ENCODE measurements at regions not wholly inside any gene's neighbourhood (a gene's known extent, or its start where the extent isn't known, plus 50 kb on each side); places are given as distances from the start of the nearest gene placed in this dataset.

- no peak for DNase-seq
These were observed 75.8 kb downstream of the DAD1 start for GRCh38 chr14:22513066-22513812.

- no peak for DNase-seq
These were observed 76.8 kb downstream of the DAD1 start for GRCh38 chr14:22512106-22512814.

GRCh38 chr14:22510527-22511110 is 78.4 kb downstream of the DAD1 start:
- DNase-seq = no peak

- no peak for DNase-seq
These were observed 79.2 kb downstream of the DAD1 start for GRCh38 chr14:22509751-22510300.

- no peak for DNase-seq
These were observed 79.9 kb downstream of the DAD1 start for GRCh38 chr14:22509036-22509709.

- DNase-seq = no peak
These were observed 80.4 kb downstream of the DAD1 start for GRCh38 chr14:22508662-22509035.

- DNase-seq = no peak
These were observed 80.9 kb downstream of the DAD1 start for GRCh38 chr14:22508150-22508457.

GRCh38 chr14:22506778-22507351 is 82.2 kb downstream of the DAD1 start:
- DNase-seq = no peak

- no peak for DNase-seq
These were observed 82.7 kb downstream of the DAD1 start for GRCh38 chr14:22506378-22506710.

- DNase-seq = no peak
These were observed 83.2 kb downstream of the DAD1 start for GRCh38 chr14:22505697-22506377.

- no peak for DNase-seq
These were observed 83.7 kb downstream of the DAD1 start for GRCh38 chr14:22505309-22505696.

GRCh38 chr14:22502551-22502950 is 86.5 kb downstream of the DAD1 start:
- DNase-seq = no peak

- peak; percentile 75 for DNase-seq
These were observed 87.0 kb downstream of the DAD1 start for GRCh38 chr14:22502007-22502406.

- no peak for DNase-seq
These were observed 87.9 kb downstream of the DAD1 start for GRCh38 chr14:22500954-22501726.

- no peak for DNase-seq
These were observed 88.5 kb downstream of the DAD1 start for GRCh38 chr14:22500525-22500924.

- no peak for DNase-seq
These were observed 91.3 kb downstream of the DAD1 start for GRCh38 chr14:22497671-22498093.

- DNase-seq = no peak
These were observed 91.9 kb downstream of the DAD1 start for GRCh38 chr14:22497144-22497423.

- DNase-seq = no peak
These were observed 94.4 kb downstream of the DAD1 start for GRCh38 chr14:22494486-22495135.

GRCh38 chr14:22493753-22494152 is 95.3 kb downstream of the DAD1 start:
- DNase-seq = no peak

GRCh38 chr14:22492622-22493542 is 96.1 kb downstream of the DAD1 start:
- DNase-seq = no peak
